Astrocyte (in vitro differentiated cells and primary cell): ENCODE measurements at regions not wholly inside any gene's neighbourhood (a gene's known extent, or its start where the extent isn't known, plus 50 kb on each side); places are given as distances from the start of the nearest gene placed in this dataset.

Source experiments
- CTCF ChIP-seq: IDR thresholded peaks from 2 replicates; pipeline ENCODE4 v1.5.1; 2011; ENCODE audit warnings: low read depth, mild to moderate bottlenecking, inconsistent platforms, low read length, moderate library complexity; ENCODE audit not compliant: insufficient read depth
- EZH2 ChIP-seq: IDR thresholded peaks from 2 replicates; pipeline ENCODE4 v1.6.1; 2012; ENCODE audit warnings: mild to moderate bottlenecking, low read length, inconsistent platforms; ENCODE audit not compliant: insufficient read depth

- TF ChIP-seq CTCF (no peak), EZH2 (no peak)
Measured at GRCh38 chr6:120759570-120759969, 574.7 kb downstream of the TBC1D32 start.
